ENCODE measurements at regions not wholly inside any gene's neighbourhood (a gene's known extent, or its start where the extent isn't known, plus 50 kb on each side); places are given as distances from the start of the nearest gene placed in this dataset.
A peak's percentile ranks its signal among the peaks of the same experiment; 100 is the strongest.

GRCh38 chr10:3445648-3446047 lies 273.1 kb upstream of the PITRM1 start:
- DNase-seq (ENCODE audit: low read depth) = no peak
- TF ChIP-seq MAX (IDR thresholded peaks at IDR 0.05; ENCODE audit: low read depth, low read length) (no peak), POLR2A (IDR thresholded peaks at IDR 0.05; ENCODE audit: extremely low read depth, insufficient read length) (no peak), MYC (IDR thresholded peaks at IDR 0.05; ENCODE audit: low read depth, low read length) (no peak), CTCF (IDR thresholded peaks at IDR 0.05; ENCODE audit: low read depth, low read length) (no peak)

GRCh38 chr10:3442451-3442990 lies 269.9 kb upstream of the PITRM1 start:
- TF ChIP-seq POLR2A (IDR thresholded peaks at IDR 0.05; ENCODE audit: extremely low read depth, insufficient read length) = no peak
- TF ChIP-seq MYC (IDR thresholded peaks at IDR 0.05; ENCODE audit: low read depth, low read length) = no peak
- no peak for TF ChIP-seq MAX (IDR thresholded peaks at IDR 0.05; ENCODE audit: low read depth, low read length)
- no peak for TF ChIP-seq CTCF (IDR thresholded peaks at IDR 0.05; ENCODE audit: low read depth, low read length)
- no peak overlapping the region for H3K4me3 ChIP-seq (ENCODE audit: low read depth, low read length)
- no peak for DNase-seq (ENCODE audit: low read depth)

More at GRCh38 chr10:3445648-3446047, 273.1 kb upstream of the PITRM1 start:
- H3K4me3 ChIP-seq (ENCODE audit: low read depth, low read length) = no peak overlapping the region

GRCh38 chr10:3439183-3439582 lies 266.6 kb upstream of the PITRM1 start:
- no peak overlapping the region for H3K4me3 ChIP-seq (ENCODE audit: low read depth, low read length)
- TF ChIP-seq POLR2A (IDR thresholded peaks at IDR 0.05; ENCODE audit: extremely low read depth, insufficient read length) = no peak
- TF ChIP-seq CTCF (IDR thresholded peaks at IDR 0.05; ENCODE audit: low read depth, low read length) = no peak
- no peak for TF ChIP-seq MYC (IDR thresholded peaks at IDR 0.05; ENCODE audit: low read depth, low read length)
- TF ChIP-seq MAX (IDR thresholded peaks at IDR 0.05; ENCODE audit: low read depth, low read length) = no peak
- DNase-seq (ENCODE audit: low read depth) = no peak

- no peak overlapping the region for H3K4me3 ChIP-seq (ENCODE audit: low read depth, low read length)
- DNase-seq (ENCODE audit: low read depth) = peak; percentile 46
- TF ChIP-seq MAX (IDR thresholded peaks at IDR 0.05; ENCODE audit: low read depth, low read length) (no peak), MYC (IDR thresholded peaks at IDR 0.05; ENCODE audit: low read depth, low read length) (no peak), POLR2A (IDR thresholded peaks at IDR 0.05; ENCODE audit: extremely low read depth, insufficient read length) (no peak), CTCF (IDR thresholded peaks at IDR 0.05; ENCODE audit: low read depth, low read length) (no peak)
These were observed 266.0 kb upstream of the PITRM1 start for GRCh38 chr10:3438606-3439005.

GRCh38 chr10:3435671-3436070 lies 263.1 kb upstream of the PITRM1 start:
- no peak for TF ChIP-seq MYC (IDR thresholded peaks at IDR 0.05; ENCODE audit: low read depth, low read length)
- no peak for TF ChIP-seq CTCF (IDR thresholded peaks at IDR 0.05; ENCODE audit: low read depth, low read length)
- TF ChIP-seq MAX (IDR thresholded peaks at IDR 0.05; ENCODE audit: low read depth, low read length) = no peak
- no peak for TF ChIP-seq POLR2A (IDR thresholded peaks at IDR 0.05; ENCODE audit: extremely low read depth, insufficient read length)
- no peak for DNase-seq (ENCODE audit: low read depth)
- no peak overlapping the region for H3K4me3 ChIP-seq (ENCODE audit: low read depth, low read length)
